ENCODE measurements at regions not wholly inside any gene's neighbourhood (a gene's known extent, or its start where the extent isn't known, plus 50 kb on each side); places are given as distances from the start of the nearest gene placed in this dataset.
"Not testable (repeated sequence)": the region's sequence is repeated elsewhere in the genome, so short reads cannot be mapped to it uniquely, and the experiment has no call there.

GRCh38 chr13:40343550-40344269, 322.7 kb downstream of the FOXO1 start:
- no peak for DNase-seq (ENCODE audit: extremely low read depth, low read depth)

- no peak for DNase-seq (ENCODE audit: extremely low read depth, low read depth)
Observed at GRCh38 chr13:40344270-40345148, 321.9 kb downstream of the FOXO1 start.

- no peak for DNase-seq (ENCODE audit: extremely low read depth, low read depth)
Observed at GRCh38 chr13:40345149-40345514, 321.3 kb downstream of the FOXO1 start.

GRCh38 chr13:40345654-40346372, 320.6 kb downstream of the FOXO1 start:
- no peak for DNase-seq (ENCODE audit: extremely low read depth, low read depth)

- DNase-seq (ENCODE audit: extremely low read depth, low read depth): no peak
Observed at GRCh38 chr13:40346592-40346991, 319.8 kb downstream of the FOXO1 start.

- no peak for DNase-seq (ENCODE audit: extremely low read depth, low read depth)
Observed at GRCh38 chr13:40348096-40348679, 318.3 kb downstream of the FOXO1 start.

GRCh38 chr13:40350283-40350992, 316.0 kb downstream of the FOXO1 start:
- no peak for DNase-seq (ENCODE audit: extremely low read depth, low read depth)

- DNase-seq (ENCODE audit: extremely low read depth, low read depth): no peak
Observed at GRCh38 chr13:40351537-40352379, 314.7 kb downstream of the FOXO1 start.

- no peak for DNase-seq (ENCODE audit: extremely low read depth, low read depth)
Observed at GRCh38 chr13:40352380-40352778, 314.1 kb downstream of the FOXO1 start.

- no peak for DNase-seq (ENCODE audit: extremely low read depth, low read depth)
Observed at GRCh38 chr13:40352802-40353562, 313.5 kb downstream of the FOXO1 start.

- no peak for DNase-seq (ENCODE audit: extremely low read depth, low read depth)
Observed at GRCh38 chr13:40355126-40355724, 311.2 kb downstream of the FOXO1 start.

- no peak for DNase-seq (ENCODE audit: extremely low read depth, low read depth)
Observed at GRCh38 chr13:40356011-40356410, 310.4 kb downstream of the FOXO1 start.

GRCh38 chr13:40356458-40356857, 310.0 kb downstream of the FOXO1 start:
- not testable (repeated sequence) for DNase-seq (ENCODE audit: extremely low read depth, low read depth)

GRCh38 chr13:40362502-40362901, 303.9 kb downstream of the FOXO1 start:
- DNase-seq (ENCODE audit: extremely low read depth, low read depth): no peak

- no peak for DNase-seq (ENCODE audit: extremely low read depth, low read depth)
Observed at GRCh38 chr13:40363653-40364052, 302.8 kb downstream of the FOXO1 start.

- DNase-seq (ENCODE audit: extremely low read depth, low read depth): no peak
Observed at GRCh38 chr13:40366119-40366518, 300.3 kb downstream of the FOXO1 start.

- no peak for DNase-seq (ENCODE audit: extremely low read depth, low read depth)
Observed at GRCh38 chr13:40368127-40368891, 298.1 kb downstream of the FOXO1 start.

- no peak for DNase-seq (ENCODE audit: extremely low read depth, low read depth)
Observed at GRCh38 chr13:40370661-40371060, 295.8 kb downstream of the FOXO1 start.
